Ovary (tissue), 3 donors: ENCODE measurements at regions not wholly inside any gene's neighbourhood (a gene's known extent, or its start where the extent isn't known, plus 50 kb on each side); places are given as distances from the start of the nearest gene placed in this dataset.

Experiments used
- EP300 ChIP-seq: sonication (generic); formaldehyde crosslinking; IDR thresholded peaks from one replicate; pipeline ENCODE4 v1.6.1; 2017; ENCODE audit warnings: antibody characterized with exemption
- TF ChIP-seq, protein P1 (sequence below), 3 donors: fragments of 450-650 bp in 2 of 3; fragments of 200-600 bp in 1 of 3; IDR thresholded peaks; one replicate each; pipeline versions ENCODE4 v1.5.1 to v1.8.0; 2016 to 2022; ENCODE audit warnings: antibody characterized with exemption in 3 of 3, mild to moderate bottlenecking in 1 of 3
- donor health status: DM: no; HTN: no; CAD: no.

- TF ChIP-seq EP300, result no peak
- TF ChIP-seq, protein P1, sequence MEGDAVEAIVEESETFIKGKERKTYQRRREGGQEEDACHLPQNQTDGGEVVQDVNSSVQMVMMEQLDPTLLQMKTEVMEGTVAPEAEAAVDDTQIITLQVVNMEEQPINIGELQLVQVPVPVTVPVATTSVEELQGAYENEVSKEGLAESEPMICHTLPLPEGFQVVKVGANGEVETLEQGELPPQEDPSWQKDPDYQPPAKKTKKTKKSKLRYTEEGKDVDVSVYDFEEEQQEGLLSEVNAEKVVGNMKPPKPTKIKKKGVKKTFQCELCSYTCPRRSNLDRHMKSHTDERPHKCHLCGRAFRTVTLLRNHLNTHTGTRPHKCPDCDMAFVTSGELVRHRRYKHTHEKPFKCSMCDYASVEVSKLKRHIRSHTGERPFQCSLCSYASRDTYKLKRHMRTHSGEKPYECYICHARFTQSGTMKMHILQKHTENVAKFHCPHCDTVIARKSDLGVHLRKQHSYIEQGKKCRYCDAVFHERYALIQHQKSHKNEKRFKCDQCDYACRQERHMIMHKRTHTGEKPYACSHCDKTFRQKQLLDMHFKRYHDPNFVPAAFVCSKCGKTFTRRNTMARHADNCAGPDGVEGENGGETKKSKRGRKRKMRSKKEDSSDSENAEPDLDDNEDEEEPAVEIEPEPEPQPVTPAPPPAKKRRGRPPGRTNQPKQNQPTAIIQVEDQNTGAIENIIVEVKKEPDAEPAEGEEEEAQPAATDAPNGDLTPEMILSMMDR (IDR thresholded peaks at IDR 0.05), result no peak
Measured at GRCh38 chr4:128709268-128709667, 100.2 kb upstream of the JADE1 start.
